NT2/D1 (cell line): ENCODE measurements at regions not wholly inside any gene's neighbourhood (a gene's known extent, or its start where the extent isn't known, plus 50 kb on each side); places are given as distances from the start of the nearest gene placed in this dataset.

Experiments
- DNase-seq: peaks from one replicate; pipeline ENCODE4 v3.0.0-alpha.2; 2011; ENCODE audit warnings: low read depth, low spot score
- H3K27me3 ChIP-seq: 2 replicates; pipeline ENCODE4 v1.6.0; 2011; ENCODE audit warnings: mild to moderate bottlenecking; ENCODE audit not compliant: insufficient read length, insufficient read depth
- H3K36me3 ChIP-seq: 2 replicates; pipeline ENCODE4 v1.6.1; 2011; ENCODE audit warnings: mild to moderate bottlenecking, low read length, mixed read lengths; ENCODE audit not compliant: insufficient read depth, insufficient read length
- H3K4me1 ChIP-seq: 2 replicates; pipeline ENCODE4 v1.5.1; 2011; ENCODE audit not compliant: insufficient read depth, insufficient read length
- H3K4me3 ChIP-seq: 2 replicates; pipeline ENCODE4 v1.5.1; 2011; ENCODE audit warnings: low read depth; ENCODE audit not compliant: insufficient read length
- H3K9ac ChIP-seq: 2 replicates; pipeline ENCODE4 v1.6.0; 2011; ENCODE audit warnings: low read depth; ENCODE audit not compliant: insufficient read length
- H3K9me3 ChIP-seq: 2 replicates; pipeline ENCODE4 v1.5.1; 2011; ENCODE audit warnings: mild to moderate bottlenecking, low read length; ENCODE audit not compliant: insufficient read depth
- SUZ12 ChIP-seq: IDR thresholded peaks from 2 replicates; pipeline ENCODE4 v1.6.1; 2011; ENCODE audit not compliant: insufficient read length, insufficient read depth; ENCODE audit errors: extremely low read depth
- YY1 ChIP-seq: IDR thresholded peaks from 2 replicates; pipeline ENCODE4 v1.6.1; 2011; ENCODE audit not compliant: insufficient read length, insufficient read depth
- ZNF274 ChIP-seq: IDR thresholded peaks from 2 replicates; pipeline ENCODE4 v1.6.1; 2011; ENCODE audit warnings: mild to moderate bottlenecking, low read depth, low read length

- DNase-seq: no peak
- no peaks in the 10 kb centered on the region for H3K4me1 ChIP-seq
- H3K27me3 ChIP-seq: no peaks in the 10 kb centered on the region
- no peak overlapping the region for H3K4me3 ChIP-seq
- no peak overlapping the region for H3K9ac ChIP-seq
- H3K9me3 ChIP-seq: no peaks in the 10 kb centered on the region; the same call in 1 of the 2 replicates
- no peaks in the 10 kb centered on the region for H3K36me3 ChIP-seq
- TF ChIP-seq ZNF274: no peak
Observed at GRCh38 chr7:12091231-12091630, 119.9 kb upstream of the TMEM106B start.

GRCh38 chr7:12092499-12093130 is 118.5 kb upstream of the TMEM106B start:
- H3K27me3 ChIP-seq: no peaks in the 10 kb centered on the region
- no peak overlapping the region for H3K9ac ChIP-seq
- no peaks in the 10 kb centered on the region for H3K9me3 ChIP-seq
- TF ChIP-seq YY1: no peak
- TF ChIP-seq ZNF274: no peak
- TF ChIP-seq SUZ12: no peak
- H3K4me1 ChIP-seq: no peaks in the 10 kb centered on the region
- DNase-seq: no peak
- no peak overlapping the region for H3K4me3 ChIP-seq
- H3K36me3 ChIP-seq: no peaks in the 10 kb centered on the region

- H3K4me1 ChIP-seq: no peaks in the 10 kb centered on the region
- no peak for DNase-seq
- no peaks in the 10 kb centered on the region for H3K36me3 ChIP-seq
- TF ChIP-seq YY1: no peak
- no peak for TF ChIP-seq ZNF274
- TF ChIP-seq SUZ12: no peak
- H3K9ac ChIP-seq: no peak overlapping the region
- H3K27me3 ChIP-seq: no peaks in the 10 kb centered on the region
- no peaks in the 10 kb centered on the region for H3K9me3 ChIP-seq
- no peak overlapping the region for H3K4me3 ChIP-seq
Observed at GRCh38 chr7:12093365-12093764, 117.7 kb upstream of the TMEM106B start.

GRCh38 chr7:12094365-12094921 is 116.7 kb upstream of the TMEM106B start:
- Histone ChIP-seq H3K36me3 (no peaks in the 10 kb centered on the region), H3K27me3 (no peaks in the 10 kb centered on the region), H3K4me3 (no peak overlapping the region), H3K9me3 (no peaks in the 10 kb centered on the region), H3K4me1 (no peaks in the 10 kb centered on the region), H3K9ac (no peak overlapping the region)
- DNase-seq: peak; percentile 23
- no peak for TF ChIP-seq ZNF274
- no peak for TF ChIP-seq YY1
- no peak for TF ChIP-seq SUZ12

- Histone ChIP-seq H3K27me3 (no peaks in the 10 kb centered on the region), H3K9ac (no peak overlapping the region), H3K4me1 (no peaks in the 10 kb centered on the region), H3K9me3 (no peaks in the 10 kb centered on the region), H3K4me3 (no peak overlapping the region), H3K36me3 (no peaks in the 10 kb centered on the region)
- no peak for TF ChIP-seq SUZ12
- no peak for TF ChIP-seq YY1
- no peak for TF ChIP-seq ZNF274
- DNase-seq: no peak
Observed at GRCh38 chr7:12102126-12102525, 109.0 kb upstream of the TMEM106B start.

GRCh38 chr7:12102527-12102926 is 108.6 kb upstream of the TMEM106B start:
- TF ChIP-seq YY1 (no peak), SUZ12 (no peak), ZNF274 (no peak)

GRCh38 chr7:12103948-12104347 is 107.1 kb upstream of the TMEM106B start:
- Histone ChIP-seq H3K9ac (no peak overlapping the region), H3K9me3 (no peaks in the 10 kb centered on the region), H3K4me3 (no peak overlapping the region), H3K27me3 (no peaks in the 10 kb centered on the region), H3K4me1 (no peaks in the 10 kb centered on the region), H3K36me3 (no peaks in the 10 kb centered on the region)
- TF ChIP-seq SUZ12 (no peak), ZNF274 (no peak), YY1 (no peak)
- no peak for DNase-seq

More at GRCh38 chr7:12102527-12102926, 108.6 kb upstream of the TMEM106B start:
- Histone ChIP-seq H3K4me3 (no peak overlapping the region), H3K36me3 (no peaks in the 10 kb centered on the region), H3K27me3 (no peaks in the 10 kb centered on the region), H3K9me3 (no peaks in the 10 kb centered on the region), H3K4me1 (no peaks in the 10 kb centered on the region), H3K9ac (no peak overlapping the region)
- DNase-seq: no peak
